ENCODE measurements at regions not wholly inside any gene's neighbourhood (a gene's known extent, or its start where the extent isn't known, plus 50 kb on each side); places are given as distances from the start of the nearest gene placed in this dataset.

- H3K4me1 ChIP-seq: no peaks in the 10 kb centered on the region
- H3K4me3 ChIP-seq: no peak overlapping the region
- no peaks in the 10 kb centered on the region for H3K36me3 ChIP-seq
- no peaks in the 10 kb centered on the region for H3K9me3 ChIP-seq
- no peaks in the 10 kb centered on the region for H3K27me3 ChIP-seq
- H3K27ac ChIP-seq: no peak overlapping the region
- DNase-seq: no peak
- TF ChIP-seq POLR2A (IDR thresholded peaks at IDR 0.05) (no peak), CTCF (IDR thresholded peaks at IDR 0.05) (no peak)
Measured at GRCh38 chr4:44806071-44806470, 79.7 kb upstream of the GNPDA2 start.

GRCh38 chr4:44804301-44804700, 77.9 kb upstream of the GNPDA2 start:
- no peak for TF ChIP-seq POLR2A (IDR thresholded peaks at IDR 0.05)
- no peak for TF ChIP-seq CTCF (IDR thresholded peaks at IDR 0.05)
- no peaks in the 10 kb centered on the region for H3K27me3 ChIP-seq
- no peaks in the 10 kb centered on the region for H3K36me3 ChIP-seq
- DNase-seq: no peak
- no peak overlapping the region for H3K4me3 ChIP-seq
- H3K9me3 ChIP-seq: no peaks in the 10 kb centered on the region
- H3K4me1 ChIP-seq: no peaks in the 10 kb centered on the region
- H3K27ac ChIP-seq: no peak overlapping the region

GRCh38 chr4:44801384-44801783, 75.0 kb upstream of the GNPDA2 start:
- Histone ChIP-seq H3K4me3 (no peak overlapping the region), H3K9me3 (peaks cover 0 to 8% (median 0%) of the 10 kb centered on the region in 4 donors), H3K27ac (no peak overlapping the region), H3K4me1 (no peaks in the 10 kb centered on the region), H3K27me3 (no peaks in the 10 kb centered on the region), H3K36me3 (no peaks in the 10 kb centered on the region)
- TF ChIP-seq CTCF (IDR thresholded peaks at IDR 0.05) (no peak), POLR2A (IDR thresholded peaks at IDR 0.05) (no peak)
- DNase-seq: no peak

- Histone ChIP-seq H3K36me3 (no peaks in the 10 kb centered on the region), H3K27me3 (no peaks in the 10 kb centered on the region), H3K4me1 (no peaks in the 10 kb centered on the region), H3K27ac (no peak overlapping the region), H3K4me3 (no peak overlapping the region), H3K9me3 (no peaks in the 10 kb centered on the region)
- no peak for TF ChIP-seq POLR2A (IDR thresholded peaks at IDR 0.05)
- no peak for DNase-seq
Measured at GRCh38 chr4:44791831-44792230, 65.5 kb upstream of the GNPDA2 start.

- DNase-seq: no peak
- Histone ChIP-seq H3K4me1 (no peaks in the 10 kb centered on the region), H3K27ac (no peak overlapping the region), H3K36me3 (no peaks in the 10 kb centered on the region), H3K4me3 (no peak overlapping the region), H3K27me3 (no peaks in the 10 kb centered on the region), H3K9me3 (peaks cover 0 to 4% (median 0%) of the 10 kb centered on the region in 4 donors)
- TF ChIP-seq POLR2A (IDR thresholded peaks at IDR 0.05): no peak
- no peak for TF ChIP-seq CTCF (IDR thresholded peaks at IDR 0.05)
Measured at GRCh38 chr4:44777115-44777514, 50.8 kb upstream of the GNPDA2 start.

Small RNA genes in the stretch of these regions (small RNA-seq; reads per million reads assigned to genes)
- 0 reads per million in 2 donors for gene RNU6-931P

All from Peyer's patch (tissue), 4 donors.